CD4-positive, CD25-positive, alpha-beta regulatory T cell (primary cell): ENCODE measurements at regions not wholly inside any gene's neighbourhood (a gene's known extent, or its start where the extent isn't known, plus 50 kb on each side); places are given as distances from the start of the nearest gene placed in this dataset.

Source experiments
- ATAC-seq, 2 donors: fragments of 150-1000 bp; cut with Tn5 transposase; one replicate each; pipeline ENCODE4 v1.10.0; 2021; ENCODE audit warnings: low read depth in 2 of 2, moderate number of reproducible peaks in 2 of 2, moderate library complexity in 1 of 2
- DNase-seq, 3 donors: peaks; one replicate each; pipeline versions ENCODE4 v3.0.0 to v3.0.0-alpha.2; 2012 to 2022; ENCODE audit warnings: mixed read lengths in 1 of 3
- H3K27ac ChIP-seq: one replicate; pipeline ENCODE4 v1.7.0; 2013; ENCODE audit warnings: mild to moderate bottlenecking, low read length; ENCODE audit not compliant: insufficient read depth, poor library complexity, severe bottlenecking
- H3K27me3 ChIP-seq: one replicate; pipeline ENCODE4 v1.7.0; 2013; ENCODE audit warnings: low read length; ENCODE audit not compliant: control insufficient read depth, insufficient read depth
- H3K36me3 ChIP-seq: one replicate; pipeline ENCODE4 v1.7.0; 2013; ENCODE audit warnings: mild to moderate bottlenecking, low read length, moderate library complexity; ENCODE audit not compliant: control insufficient read depth, insufficient read depth
- H3K4me1 ChIP-seq: 2 replicates; pipeline ENCODE4 v1.7.0; 2013; ENCODE audit warnings: mild to moderate bottlenecking, low read length; ENCODE audit not compliant: insufficient read depth, control insufficient read depth, poor library complexity, severe bottlenecking
- H3K4me3 ChIP-seq: one replicate; pipeline ENCODE4 v1.7.0; 2013; ENCODE audit warnings: low read depth, mild to moderate bottlenecking, low read length, moderate library complexity
- H3K9me3 ChIP-seq, 2 experiments: 1 replicate in 1 of 2; 2 replicates in 1 of 2; pipeline ENCODE4 v1.7.0; 2013; ENCODE audit warnings: low read length in 2 of 2, mild to moderate bottlenecking in 1 of 2, moderate library complexity in 1 of 2; ENCODE audit not compliant: control insufficient read depth in 2 of 2
- H3K27ac Mint-ChIP-seq, 3 donors: one replicate each; pipeline ENCODE4 v1.8.0; 2020 to 2022; ENCODE audit warnings: mild to moderate bottlenecking in 3 of 3, mixed read lengths in 3 of 3, moderate library complexity in 2 of 3
- H3K27me3 Mint-ChIP-seq: one replicate; pipeline ENCODE4 v1.8.0; 2022; ENCODE audit warnings: mild to moderate bottlenecking, mixed read lengths
- H3K36me3 Mint-ChIP-seq: one replicate; pipeline ENCODE4 v1.8.0; 2020; ENCODE audit warnings: mixed read lengths
- H3K4me1 Mint-ChIP-seq, 4 donors: one replicate each; pipeline ENCODE4 v1.8.0; 2020 to 2022; ENCODE audit warnings: mixed read lengths in 4 of 4, mild to moderate bottlenecking in 1 of 4
- H3K4me3 Mint-ChIP-seq, 4 donors: one replicate each; pipeline ENCODE4 v1.8.0; 2020 to 2022; ENCODE audit warnings: mild to moderate bottlenecking in 4 of 4, mixed read lengths in 4 of 4, moderate library complexity in 3 of 4
- H3K9me3 Mint-ChIP-seq, 7 donors: one replicate each; pipeline ENCODE4 v1.8.0; 2020 to 2022; ENCODE audit warnings: mixed read lengths in 7 of 7, mild to moderate bottlenecking in 3 of 7, moderate library complexity in 2 of 7

GRCh38 chr21:28788030-28788429, 204.6 kb downstream of the LTN1 start:
- peaks cover 0 to 6% (median 3%) of the 10 kb centered on the region in 4 donors for H3K4me1 Mint-ChIP-seq

GRCh38 chr21:28783641-28784185, 209.0 kb downstream of the LTN1 start:
- no peaks in the 10 kb centered on the region for H3K27me3 ChIP-seq
- H3K27me3 Mint-ChIP-seq: peaks cover 5% of the 10 kb centered on the region
- H3K4me1 ChIP-seq: no peaks in the 10 kb centered on the region
- H3K27ac ChIP-seq: no peak overlapping the region
- peaks cover 36% of the 10 kb centered on the region for H3K36me3 Mint-ChIP-seq
- no peak overlapping the region for H3K4me3 Mint-ChIP-seq
- H3K9me3 ChIP-seq: no peaks in the 10 kb centered on the region
- H3K4me1 Mint-ChIP-seq: peaks cover 0 to 4% (median 0%) of the 10 kb centered on the region in 4 donors
- H3K9me3 Mint-ChIP-seq: peaks cover 0 to 12% (median 3%) of the 10 kb centered on the region in 7 donors
- no peak overlapping the region for H3K4me3 ChIP-seq
- no peak for ATAC-seq
- DNase-seq: no peak
- peaks cover 3% of the 10 kb centered on the region for H3K36me3 ChIP-seq
- H3K27ac Mint-ChIP-seq: no peak overlapping the region

More at GRCh38 chr21:28788030-28788429, 204.6 kb downstream of the LTN1 start:
- no peak for ATAC-seq
- no peak for DNase-seq
- Mint-ChIP-seq H3K4me3 (no peak overlapping the region), H3K9me3 (peaks cover 0 to 10% (median 3%) of the 10 kb centered on the region in 7 donors), H3K27ac (no peak overlapping the region), H3K27me3 (peaks cover 4% of the 10 kb centered on the region), H3K36me3 (peaks cover 29% of the 10 kb centered on the region)
- Histone ChIP-seq H3K4me3 (no peak overlapping the region), H3K36me3 (no peaks in the 10 kb centered on the region), H3K27ac (no peak overlapping the region), H3K9me3 (no peaks in the 10 kb centered on the region), H3K4me1 (no peaks in the 10 kb centered on the region), H3K27me3 (no peaks in the 10 kb centered on the region)

GRCh38 chr21:28781602-28782276, 210.9 kb downstream of the LTN1 start:
- Mint-ChIP-seq H3K36me3 (peaks cover 32% of the 10 kb centered on the region), H3K4me3 (no peak overlapping the region), H3K27me3 (peaks cover 5% of the 10 kb centered on the region), H3K27ac (no peak overlapping the region), H3K9me3 (peaks cover 0 to 12% (median 3%) of the 10 kb centered on the region in 7 donors), H3K4me1 (peaks cover 0 to 4% (median 1%) of the 10 kb centered on the region in 4 donors)
- Histone ChIP-seq H3K4me1 (no peaks in the 10 kb centered on the region), H3K4me3 (no peak overlapping the region), H3K9me3 (no peaks in the 10 kb centered on the region), H3K27ac (no peak overlapping the region), H3K36me3 (peaks cover 3% of the 10 kb centered on the region), H3K27me3 (no peaks in the 10 kb centered on the region)
- ATAC-seq (no peak), DNase-seq (peak in 1 of 3 donors; percentile 42)

GRCh38 chr21:28779914-28780313, 212.8 kb downstream of the LTN1 start:
- Mint-ChIP-seq H3K9me3 (peaks cover 0 to 7% (median 2%) of the 10 kb centered on the region in 7 donors), H3K4me1 (peaks cover 2 to 19% (median 6%) of the 10 kb centered on the region in 4 donors), H3K27me3 (peaks cover 5% of the 10 kb centered on the region), H3K27ac (no peak overlapping the region), H3K4me3 (no peak overlapping the region), H3K36me3 (peaks cover 29% of the 10 kb centered on the region)
- no peaks in the 10 kb centered on the region for H3K4me1 ChIP-seq
- no peak for ATAC-seq
- no peak overlapping the region for H3K4me3 ChIP-seq
- H3K27me3 ChIP-seq: no peaks in the 10 kb centered on the region
- peaks cover 3% of the 10 kb centered on the region for H3K36me3 ChIP-seq
- no peak overlapping the region for H3K27ac ChIP-seq
- no peaks in the 10 kb centered on the region for H3K9me3 ChIP-seq
- no peak for DNase-seq

- Mint-ChIP-seq H3K36me3 (peaks cover 31% of the 10 kb centered on the region), H3K4me1 (peaks cover 2 to 26% (median 7%) of the 10 kb centered on the region in 4 donors), H3K27me3 (peaks cover 5% of the 10 kb centered on the region), H3K27ac (peak overlapping the region in 1 of 3 donors; percentile 7), H3K9me3 (peaks cover 0 to 7% (median 2%) of the 10 kb centered on the region in 7 donors), H3K4me3 (no peak overlapping the region)
- H3K27ac ChIP-seq: no peak overlapping the region
- no peaks in the 10 kb centered on the region for H3K27me3 ChIP-seq
- H3K36me3 ChIP-seq: peaks cover 3% of the 10 kb centered on the region
- no peaks in the 10 kb centered on the region for H3K9me3 ChIP-seq
- ATAC-seq (no peak), DNase-seq (peak in 1 of 3 donors; percentile 2)
- no peaks in the 10 kb centered on the region for H3K4me1 ChIP-seq
- no peak overlapping the region for H3K4me3 ChIP-seq
Observed at GRCh38 chr21:28776251-28776650, 216.4 kb downstream of the LTN1 start.

- no peaks in the 10 kb centered on the region for H3K27me3 ChIP-seq
- no peak for DNase-seq
- peaks cover 2 to 26% (median 7%) of the 10 kb centered on the region in 4 donors for H3K4me1 Mint-ChIP-seq
- H3K9me3 ChIP-seq: no peaks in the 10 kb centered on the region
- H3K36me3 Mint-ChIP-seq: peaks cover 33% of the 10 kb centered on the region
- no peak overlapping the region for H3K4me3 ChIP-seq
- no peak overlapping the region for H3K4me3 Mint-ChIP-seq
- ATAC-seq: no peak
- H3K4me1 ChIP-seq: no peaks in the 10 kb centered on the region
- peak overlapping the region in 1 of 3 donors; percentile 15 for H3K27ac Mint-ChIP-seq
- peaks cover 0 to 7% (median 2%) of the 10 kb centered on the region in 7 donors for H3K9me3 Mint-ChIP-seq
- peaks cover 3% of the 10 kb centered on the region for H3K36me3 ChIP-seq
- no peaks in the 10 kb centered on the region for H3K27me3 Mint-ChIP-seq
- no peak overlapping the region for H3K27ac ChIP-seq
Observed at GRCh38 chr21:28775071-28775470, 217.6 kb downstream of the LTN1 start.

GRCh38 chr21:28773036-28773435, 219.6 kb downstream of the LTN1 start:
- Mint-ChIP-seq H3K27ac (no peak overlapping the region), H3K4me3 (no peak overlapping the region), H3K27me3 (no peaks in the 10 kb centered on the region), H3K4me1 (peaks cover 2 to 26% (median 7%) of the 10 kb centered on the region in 4 donors), H3K36me3 (peaks cover 24% of the 10 kb centered on the region), H3K9me3 (peaks cover 0 to 7% (median 0%) of the 10 kb centered on the region in 7 donors)
- ATAC-seq (no peak), DNase-seq (no peak)
- no peaks in the 10 kb centered on the region for H3K27me3 ChIP-seq
- no peaks in the 10 kb centered on the region for H3K9me3 ChIP-seq
- no peaks in the 10 kb centered on the region for H3K4me1 ChIP-seq
- no peak overlapping the region for H3K27ac ChIP-seq
- no peak overlapping the region for H3K4me3 ChIP-seq
- H3K36me3 ChIP-seq: no peaks in the 10 kb centered on the region
